Hepatocyte (in vitro differentiated cells): ENCODE measurements at regions not wholly inside any gene's neighbourhood (a gene's known extent, or its start where the extent isn't known, plus 50 kb on each side); places are given as distances from the start of the nearest gene placed in this dataset.

Experiments used
- DNase-seq: peaks from one replicate; pipeline ENCODE4 v3.0.0-alpha.2; 2016; ENCODE audit warnings: low spot score
- H2AFZ ChIP-seq: fragments of 200-600 bp; sonication (generic); 2 replicates; pipeline ENCODE4 v1.6.0; 2016; ENCODE audit warnings: antibody characterized with exemption, mild to moderate bottlenecking
- H3K27ac ChIP-seq: fragments of 200-600 bp; sonication (generic); 2 replicates; pipeline ENCODE4 v1.5.1; 2016; ENCODE audit warnings: mild to moderate bottlenecking
- H3K27me3 ChIP-seq: fragments of 200-600 bp; sonication (generic); 2 replicates; pipeline ENCODE4 v1.6.1; 2016
- H3K36me3 ChIP-seq: fragments of 200-600 bp; sonication (generic); replicated peaks from 2 replicates; pipeline ENCODE4 v1.5.1; 2016; ENCODE audit warnings: low read depth; ENCODE audit not compliant: insufficient read depth
- H3K4me1 ChIP-seq: fragments of 200-600 bp; sonication (generic); 2 replicates; pipeline ENCODE4 v1.5.1; 2016; ENCODE audit warnings: mild to moderate bottlenecking, moderate library complexity; ENCODE audit not compliant: insufficient read depth
- H3K4me2 ChIP-seq: fragments of 200-600 bp; sonication (generic); 2 replicates; pipeline ENCODE4 v1.6.0; 2016
- H3K4me3 ChIP-seq: fragments of 200-600 bp; sonication (generic); 2 replicates; pipeline ENCODE4 v1.5.1; 2016; ENCODE audit warnings: mild to moderate bottlenecking
- H3K79me2 ChIP-seq: fragments of 200-600 bp; sonication (generic); 2 replicates; pipeline ENCODE4 v1.6.0; 2017; ENCODE audit warnings: mild to moderate bottlenecking
- H3K9me2 ChIP-seq: fragments of 200-600 bp; sonication (generic); replicated peaks from 2 replicates; pipeline ENCODE4 v1.6.0; 2017; ENCODE audit warnings: mild to moderate bottlenecking; ENCODE audit not compliant: insufficient read depth
- H3K9me3 ChIP-seq: fragments of 200-600 bp; sonication (generic); 2 replicates; pipeline ENCODE4 v1.5.1; 2016; ENCODE audit warnings: low read depth, mild to moderate bottlenecking
- H4K20me1 ChIP-seq: fragments of 200-600 bp; sonication (generic); 2 replicates; pipeline ENCODE4 v1.6.0; 2016; ENCODE audit warnings: mild to moderate bottlenecking; ENCODE audit not compliant: insufficient read depth, poor library complexity, severe bottlenecking
- CTCF ChIP-seq: fragments of 200-600 bp; sonication (generic); IDR thresholded peaks from 2 replicates; pipeline ENCODE4 v1.5.1; 2016; ENCODE audit warnings: antibody characterized with exemption, mild to moderate bottlenecking; ENCODE audit not compliant: poor library complexity
- EZH2 ChIP-seq: fragments of 200-600 bp; sonication (generic); IDR thresholded peaks from 2 replicates; pipeline ENCODE4 v1.6.1; 2016; ENCODE audit warnings: antibody characterized with exemption, mild to moderate bottlenecking, borderline replicate concordance
- EZH2phosphoT487 ChIP-seq: fragments of 200-600 bp; sonication (generic); IDR thresholded peaks from one replicate; pipeline ENCODE4 v1.6.1; 2018; ENCODE audit warnings: antibody characterized with exemption, mild to moderate bottlenecking, low read depth, moderate library complexity; ENCODE audit not compliant: unreplicated experiment, severe bottlenecking
- WGBS: methylation state at CpG from one replicate; pipeline ENCODE4 v1.1.6; 2016; ENCODE audit warnings: low lambda C conversion rate; ENCODE audit errors: missing lambda C conversion rate; 5-methylcytosine and 5-hydroxymethylcytosine counted together

DNA sequence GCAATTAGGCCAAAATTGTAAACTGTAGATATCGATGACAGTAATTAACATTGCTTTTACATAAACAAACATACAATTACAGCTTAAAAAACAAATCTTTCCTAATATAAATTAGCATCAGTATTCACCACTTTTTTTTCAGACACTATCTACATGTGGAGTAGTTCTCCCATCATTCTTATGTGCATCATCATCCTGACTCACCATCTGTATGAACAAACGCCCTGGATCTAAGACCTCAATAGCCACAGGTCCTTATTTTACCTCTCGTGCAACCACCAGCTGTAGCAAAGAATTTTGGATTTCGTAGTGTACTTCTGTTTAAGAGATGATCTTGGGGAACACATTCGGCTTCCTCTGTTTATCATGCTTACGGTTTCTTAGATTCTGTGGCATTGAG is 551.9 kb upstream of the KIRREL3 start:
- TF ChIP-seq EZH2phosphoT487 (no peak), CTCF (no peak), EZH2 (no peak)
- Histone ChIP-seq H3K4me2 (no peak overlapping the region), H3K79me2 (no peaks in the 10 kb centered on the region), H4K20me1 (no peaks in the 10 kb centered on the region), H3K4me3 (no peak overlapping the region), H2AFZ (no peak overlapping the region), H3K27me3 (no peaks in the 10 kb centered on the region), H3K4me1 (no peaks in the 10 kb centered on the region), H3K9me3 (no peaks in the 10 kb centered on the region), H3K9me2 (no peaks in the 10 kb centered on the region), H3K36me3 (no peaks in the 10 kb centered on the region), H3K27ac (no peak overlapping the region)
- 93% methylated on average over 6 of the region's 6 CpGs for WGBS
- DNase-seq = no peak

DNA sequence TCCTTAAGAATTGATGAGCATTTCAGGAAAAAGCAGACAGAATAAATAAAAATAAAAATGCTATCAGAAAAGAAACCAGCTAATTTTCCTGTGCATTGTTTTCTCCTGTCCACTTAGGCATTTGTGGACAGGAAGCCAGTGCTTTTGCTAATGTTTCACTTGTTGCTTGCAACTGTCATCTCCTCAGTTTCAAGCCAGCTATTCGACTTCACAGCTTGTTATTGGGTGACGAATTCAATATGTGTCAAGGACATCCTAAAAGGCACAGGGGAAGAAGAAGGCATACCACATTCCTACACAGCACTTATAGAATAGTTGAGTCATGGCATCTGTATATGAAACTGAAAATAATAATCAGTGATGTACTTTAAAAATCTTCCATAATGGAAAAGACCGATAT is 530.6 kb upstream of the KIRREL3 start:
- WGBS = 55% methylated on average over 3 of the region's 3 CpGs
- Histone ChIP-seq H2AFZ (no peak overlapping the region), H3K9me3 (no peaks in the 10 kb centered on the region), H3K4me1 (no peaks in the 10 kb centered on the region), H3K4me3 (no peak overlapping the region), H3K36me3 (no peaks in the 10 kb centered on the region), H4K20me1 (no peaks in the 10 kb centered on the region), H3K27ac (no peak overlapping the region), H3K27me3 (no peaks in the 10 kb centered on the region), H3K9me2 (no peaks in the 10 kb centered on the region), H3K79me2 (no peaks in the 10 kb centered on the region), H3K4me2 (no peak overlapping the region)
- TF ChIP-seq EZH2 (no peak), CTCF (no peak)
- no peak for DNase-seq

- 72% methylated on average over 3 of the region's 3 CpGs for WGBS
These were observed 527.7 kb upstream of the KIRREL3 start for GRCh38 chr11:127528297-127528696.

More at GRCh38 chr11:127528297-127528696, 527.7 kb upstream of the KIRREL3 start:
- DNase-seq = no peak
- H3K9me2 ChIP-seq = no peaks in the 10 kb centered on the region
- H4K20me1 ChIP-seq = no peaks in the 10 kb centered on the region
- H3K27me3 ChIP-seq = no peaks in the 10 kb centered on the region
- H3K27ac ChIP-seq = no peak overlapping the region
- H3K4me2 ChIP-seq = no peak overlapping the region
- no peaks in the 10 kb centered on the region for H3K9me3 ChIP-seq
- H3K4me3 ChIP-seq = no peak overlapping the region
- H3K4me1 ChIP-seq = no peaks in the 10 kb centered on the region
- no peaks in the 10 kb centered on the region for H3K36me3 ChIP-seq
- H3K79me2 ChIP-seq = no peaks in the 10 kb centered on the region
- TF ChIP-seq EZH2 = no peak
- no peak for TF ChIP-seq CTCF
- TF ChIP-seq EZH2phosphoT487 = no peak
- H2AFZ ChIP-seq = no peak overlapping the region
